Keratinocyte (primary cell): ENCODE measurements at regions not wholly inside any gene's neighbourhood (a gene's known extent, or its start where the extent isn't known, plus 50 kb on each side); places are given as distances from the start of the nearest gene placed in this dataset.

Source experiments
- DNase-seq: peaks from one replicate; pipeline ENCODE4 v3.0.0-alpha.2; 2011; ENCODE audit warnings: low read depth, missing footprints, low spot score
- FAIRE-seq: peaks from 2 replicates; lab custom pipeline; 2011; peaks lifted over from hg19 to GRCh38; lab: Jason Lieb, UNC
- H2AFZ ChIP-seq: 2 replicates; pipeline ENCODE4 v1.6.0; 2012; ENCODE audit warnings: low read length, control low read depth, inconsistent platforms; ENCODE audit not compliant: control insufficient read depth
- H3K27ac ChIP-seq: 2 replicates; pipeline ENCODE4 v1.5.1; 2011; ENCODE audit warnings: low read length; ENCODE audit not compliant: control insufficient read depth, insufficient read depth
- H3K27me3 ChIP-seq: 3 replicates; pipeline ENCODE4 v1.6.0; 2011; ENCODE audit warnings: low read length; ENCODE audit not compliant: control insufficient read depth, insufficient read depth; ENCODE audit errors: extremely low read depth
- H3K36me3 ChIP-seq, 2 experiments: 2 replicates in 1 of 2; 3 replicates in 1 of 2; pipeline ENCODE4 v1.5.1; 2011; ENCODE audit warnings: low read length in 2 of 2, mild to moderate bottlenecking in 1 of 2; ENCODE audit not compliant: control insufficient read depth in 2 of 2, insufficient read depth in 2 of 2; ENCODE audit errors: extremely low read depth in 1 of 2
- H3K4me1 ChIP-seq: 3 replicates; pipeline ENCODE4 v1.5.1; 2011; ENCODE audit warnings: low read length; ENCODE audit not compliant: control insufficient read depth, insufficient read depth; ENCODE audit errors: extremely low read depth
- H3K4me2 ChIP-seq: 3 replicates; pipeline ENCODE4 v1.6.0; 2011; ENCODE audit warnings: low read depth, low read length; ENCODE audit not compliant: control insufficient read depth, insufficient read depth; ENCODE audit errors: extremely low read depth
- H3K4me3 ChIP-seq, 3 experiments: fragments of 200-600 bp in 1 of 3; sonication (generic) in 1 of 3; 2 replicates in 2 of 3; 3 replicates in 1 of 3; pipeline ENCODE4 v1.5.1; 2011 to 2016; ENCODE audit warnings: low read length in 3 of 3, mild to moderate bottlenecking in 3 of 3, control low read depth in 2 of 3, inconsistent platforms in 1 of 3, low read depth in 1 of 3, mixed read lengths in 1 of 3, mixed run types in 1 of 3, moderate library complexity in 1 of 3; ENCODE audit not compliant: control insufficient read depth in 2 of 3, insufficient read depth in 2 of 3; ENCODE audit errors: extremely low read depth in 1 of 3
- H3K79me2 ChIP-seq: 2 replicates; pipeline ENCODE4 v1.6.0; 2012; ENCODE audit warnings: low read length; ENCODE audit not compliant: control insufficient read depth, insufficient read depth
- H3K9ac ChIP-seq: 3 replicates; pipeline ENCODE4 v1.6.0; 2011; ENCODE audit warnings: low read length; ENCODE audit not compliant: control insufficient read depth, insufficient read depth; ENCODE audit errors: extremely low read depth
- H3K9me1 ChIP-seq: 3 replicates; pipeline ENCODE4 v1.6.0; 2011; ENCODE audit warnings: low read length; ENCODE audit not compliant: control insufficient read depth, insufficient read depth; ENCODE audit errors: extremely low read depth
- H3K9me3 ChIP-seq: 2 replicates; pipeline ENCODE4 v1.5.1; 2012; ENCODE audit warnings: low read depth, low read length; ENCODE audit not compliant: control insufficient read depth
- H4K20me1 ChIP-seq: 3 replicates; pipeline ENCODE4 v1.6.0; 2011; ENCODE audit warnings: low read length; ENCODE audit not compliant: control insufficient read depth, insufficient read depth; ENCODE audit errors: extremely low read depth
- EZH2 ChIP-seq: IDR thresholded peaks from one replicate; pipeline ENCODE4 v1.6.1; 2012; ENCODE audit warnings: inconsistent platforms, mild to moderate bottlenecking, low read length, moderate library complexity
- dilution Hi-C: fragments of 300-500 bp; cut with MboI; formaldehyde crosslinking; loops from one replicate; pipeline ENCODE4 v1.7.0; 2020; ENCODE audit warnings: low sequenced_read_pairs; ENCODE audit not compliant: extremely low pct_ligation_motif_present
- TF ChIP-seq, protein P1 (sequence below), 3 experiments: IDR thresholded peaks in 1 of 3; conservative IDR thresholded peaks in 1 of 3; optimal IDR thresholded peaks in 1 of 3; 2 replicates in 2 of 3; 3 replicates in 1 of 3; pipeline versions ENCODE3 to v1.5.1; 2011; ENCODE audit warnings: low read length in 3 of 3, mild to moderate bottlenecking in 3 of 3, moderate library complexity in 2 of 3, control low read depth in 1 of 3, inconsistent platforms in 1 of 3; ENCODE audit not compliant: insufficient read depth in 2 of 3; ENCODE audit errors: extremely low read depth in 1 of 3

DNA sequence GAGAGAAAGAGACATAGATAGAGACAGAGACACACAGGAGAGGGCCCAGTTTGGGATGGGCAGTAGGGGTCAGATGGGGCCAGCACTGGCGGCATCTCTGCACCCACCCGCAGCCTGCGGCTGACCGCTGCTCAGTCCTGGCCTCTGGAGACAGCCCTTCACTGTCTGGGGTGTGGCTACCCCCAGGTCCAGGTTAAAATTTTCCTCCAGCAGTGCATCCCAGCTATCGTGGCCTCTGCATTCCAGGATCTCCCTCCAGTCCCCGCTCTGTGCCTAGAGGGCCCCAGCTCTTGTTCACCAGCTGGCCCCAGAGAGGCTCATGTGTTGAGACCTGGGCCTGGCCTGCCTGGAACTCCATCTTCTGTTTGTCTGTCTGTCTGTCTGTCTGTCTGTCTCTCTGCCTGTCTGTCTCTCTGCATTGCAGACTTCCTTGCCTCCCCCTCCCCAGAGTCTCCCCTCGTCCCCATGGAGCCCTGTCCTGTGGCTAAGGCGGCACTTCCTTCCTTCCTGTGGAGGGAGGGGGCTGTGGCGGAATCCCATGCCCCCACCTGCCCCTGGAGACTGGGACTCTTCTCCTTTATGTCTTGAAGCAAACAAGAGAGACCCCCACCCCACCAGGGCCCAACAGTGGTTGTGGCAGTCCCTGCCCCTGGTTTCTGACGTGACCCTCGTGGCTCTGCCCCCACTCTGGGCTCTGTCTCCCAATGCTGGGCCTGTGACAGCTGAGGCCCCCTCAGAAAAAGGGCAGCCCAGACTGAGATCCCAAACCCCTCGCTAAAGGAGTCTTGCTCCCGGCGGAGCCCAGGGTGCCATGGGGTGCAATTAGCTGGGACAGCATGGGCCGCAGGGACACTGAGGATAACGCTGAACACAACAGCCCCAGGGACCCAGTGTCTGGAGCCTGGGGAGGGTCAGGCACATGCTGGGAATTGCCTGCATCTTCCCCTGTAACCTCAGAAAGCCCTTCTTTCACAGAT is 241.8 kb downstream of the NPHP4 start:
- H3K4me2 ChIP-seq, result no peak overlapping the region
- no peaks in the 10 kb centered on the region for H3K4me1 ChIP-seq
- no peak overlapping the region for H3K4me3 ChIP-seq
- dilution Hi-C loops, result no loop called here
- no peaks in the 10 kb centered on the region for H3K79me2 ChIP-seq
- H2AFZ ChIP-seq, result no peak overlapping the region
- FAIRE-seq (peak; percentile 46), DNase-seq (no peak)
- no peak overlapping the region for H3K27ac ChIP-seq
- no peaks in the 10 kb centered on the region for H4K20me1 ChIP-seq
- H3K36me3 ChIP-seq, result no peaks in the 10 kb centered on the region
- no peak overlapping the region for H3K9ac ChIP-seq
- H3K9me1 ChIP-seq, result no peaks in the 10 kb centered on the region
- H3K9me3 ChIP-seq, result no peaks in the 10 kb centered on the region
- H3K27me3 ChIP-seq, result peaks cover 11% of the 10 kb centered on the region
- TF ChIP-seq, protein P1, sequence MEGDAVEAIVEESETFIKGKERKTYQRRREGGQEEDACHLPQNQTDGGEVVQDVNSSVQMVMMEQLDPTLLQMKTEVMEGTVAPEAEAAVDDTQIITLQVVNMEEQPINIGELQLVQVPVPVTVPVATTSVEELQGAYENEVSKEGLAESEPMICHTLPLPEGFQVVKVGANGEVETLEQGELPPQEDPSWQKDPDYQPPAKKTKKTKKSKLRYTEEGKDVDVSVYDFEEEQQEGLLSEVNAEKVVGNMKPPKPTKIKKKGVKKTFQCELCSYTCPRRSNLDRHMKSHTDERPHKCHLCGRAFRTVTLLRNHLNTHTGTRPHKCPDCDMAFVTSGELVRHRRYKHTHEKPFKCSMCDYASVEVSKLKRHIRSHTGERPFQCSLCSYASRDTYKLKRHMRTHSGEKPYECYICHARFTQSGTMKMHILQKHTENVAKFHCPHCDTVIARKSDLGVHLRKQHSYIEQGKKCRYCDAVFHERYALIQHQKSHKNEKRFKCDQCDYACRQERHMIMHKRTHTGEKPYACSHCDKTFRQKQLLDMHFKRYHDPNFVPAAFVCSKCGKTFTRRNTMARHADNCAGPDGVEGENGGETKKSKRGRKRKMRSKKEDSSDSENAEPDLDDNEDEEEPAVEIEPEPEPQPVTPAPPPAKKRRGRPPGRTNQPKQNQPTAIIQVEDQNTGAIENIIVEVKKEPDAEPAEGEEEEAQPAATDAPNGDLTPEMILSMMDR (optimal IDR thresholded peaks at IDR 0.05 in 1 of 3, IDR thresholded peaks at IDR 0.05 in 1 of 3, conservative IDR thresholded peaks at IDR 0.05 in 1 of 3; ENCODE audit: extremely low read depth in 1 of 3, insufficient read depth in 2 of 3, low read length in 3 of 3), result no peak
- no peak for TF ChIP-seq EZH2

DNA sequence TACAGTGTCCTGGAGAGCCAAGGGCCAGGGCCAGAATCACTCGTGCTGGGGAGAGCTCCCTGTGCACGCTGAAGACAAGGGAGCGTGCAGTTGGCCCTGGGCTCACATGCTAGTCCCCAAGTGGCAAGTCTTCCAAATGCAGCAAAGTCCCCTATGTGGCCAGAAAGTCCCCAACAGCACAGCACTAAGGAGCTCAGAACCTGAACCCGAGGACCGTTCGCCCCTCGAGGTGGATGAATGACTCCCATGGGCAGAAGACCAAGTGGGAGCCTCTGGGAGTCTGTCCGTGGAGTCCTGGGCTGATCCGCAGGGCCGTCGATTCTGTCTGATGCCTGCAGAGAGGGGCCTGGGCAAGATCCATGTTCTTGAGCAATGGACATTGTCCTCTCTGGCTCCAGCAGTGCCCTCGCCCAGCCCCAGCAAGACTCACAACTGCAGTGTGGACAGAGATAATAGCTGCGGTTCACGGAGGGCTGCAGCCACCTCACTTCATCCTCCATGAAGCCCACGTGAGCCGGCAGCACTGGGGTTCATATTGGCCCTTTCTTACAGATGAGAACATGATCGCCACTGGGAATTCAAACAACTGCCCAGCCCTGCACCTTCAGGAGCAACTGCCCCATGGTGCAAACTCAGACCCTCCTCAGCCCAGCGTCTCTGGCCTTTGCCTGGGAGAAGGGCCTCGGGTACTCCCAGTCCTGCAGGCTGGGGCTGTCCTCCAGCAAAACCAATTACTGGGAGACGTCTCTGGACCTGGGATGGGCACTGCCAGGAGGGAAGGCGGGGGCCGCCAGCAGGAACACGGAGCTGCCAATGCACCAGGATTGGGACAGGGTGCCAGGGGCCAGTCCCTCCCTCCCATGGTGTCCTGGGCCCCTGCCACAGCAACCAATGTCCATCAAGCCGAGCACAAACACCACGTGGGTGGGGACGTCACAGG is 243.7 kb downstream of the NPHP4 start:
- no peaks in the 10 kb centered on the region for H3K9me3 ChIP-seq
- no peaks in the 10 kb centered on the region for H3K36me3 ChIP-seq
- H2AFZ ChIP-seq, result no peak overlapping the region
- H3K4me3 ChIP-seq, result no peak overlapping the region
- TF ChIP-seq, protein P1 (optimal IDR thresholded peaks at IDR 0.05 in 1 of 3, IDR thresholded peaks at IDR 0.05 in 1 of 3, conservative IDR thresholded peaks at IDR 0.05 in 1 of 3; ENCODE audit: extremely low read depth in 1 of 3, insufficient read depth in 2 of 3, low read length in 3 of 3), result no peak
- no peak for TF ChIP-seq EZH2
- H3K9ac ChIP-seq, result no peak overlapping the region
- H3K4me2 ChIP-seq, result no peak overlapping the region
- H4K20me1 ChIP-seq, result no peaks in the 10 kb centered on the region
- H3K79me2 ChIP-seq, result no peaks in the 10 kb centered on the region
- FAIRE-seq (no peak), DNase-seq (no peak)
- no peak overlapping the region for H3K27ac ChIP-seq
- dilution Hi-C loops, result no loop called here
- peaks cover 11% of the 10 kb centered on the region for H3K27me3 ChIP-seq
- no peaks in the 10 kb centered on the region for H3K9me1 ChIP-seq
- H3K4me1 ChIP-seq, result no peaks in the 10 kb centered on the region
